ENCODE measurements at regions not wholly inside any gene's neighbourhood (a gene's known extent, or its start where the extent isn't known, plus 50 kb on each side); places are given as distances from the start of the nearest gene placed in this dataset.
A peak's percentile ranks its signal among the peaks of the same experiment; 100 is the strongest.

DNA sequence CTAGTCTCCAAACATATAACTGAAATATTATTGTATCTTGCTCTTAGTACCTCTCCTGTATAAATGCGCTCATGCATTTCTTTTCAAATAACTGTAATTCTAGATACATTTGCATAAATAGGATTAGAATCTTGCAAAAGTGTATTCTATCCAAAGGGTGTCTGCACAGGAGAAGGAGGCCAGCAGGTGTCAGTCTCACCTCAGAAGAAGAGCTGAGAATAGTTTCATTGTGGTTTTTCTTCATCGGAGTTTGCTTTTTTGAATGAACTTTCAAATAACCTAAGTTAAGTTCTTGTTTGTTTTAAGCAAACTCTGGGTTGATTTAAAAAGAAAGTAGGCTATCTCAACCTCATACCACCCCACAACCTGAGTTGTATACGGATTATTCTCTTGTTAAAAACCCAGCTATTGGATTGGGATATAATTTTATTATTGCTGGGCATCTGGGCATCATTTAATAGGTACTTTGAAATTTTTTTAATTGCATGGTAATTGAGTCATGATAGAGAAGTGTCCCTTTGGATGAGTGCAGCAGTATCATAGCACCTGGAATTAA is 125.0 kb upstream of the MLIP start:
- ChIA-PET CTCF (interaction anchor here (0.7 to 4.1 kb wide), 33 partner anchors 9 to 1260 kb away, joined by 3 to 26 read pairs (median 4); no protein-coding TSS in a partner anchor), POLR2A (no interaction called here)
- ATAC-seq (peak in 1 of 2 experiments; percentile 68; a peak in 3 of 6 replicates), FAIRE-seq (no peak), DNase-seq (ENCODE audit: low read depth in 1 of 2, low spot score in 1 of 2) (peak; percentile 10 to 39)
- TF ChIP-seq HDAC2 (IDR thresholded peaks at IDR 0.05) (no peak), RAD21 (conservative IDR thresholded peaks at IDR 0.05 in 1 of 2, IDR thresholded peaks at IDR 0.05 in 1 of 2) (peak; percentile 83 to 84), CHD2 (IDR thresholded peaks at IDR 0.05; ENCODE audit: low read length, partially characterized antibody) (no peak), SMC3 (IDR thresholded peaks at IDR 0.05) (peak; percentile 72)
- TF ChIP-seq, protein P1, sequence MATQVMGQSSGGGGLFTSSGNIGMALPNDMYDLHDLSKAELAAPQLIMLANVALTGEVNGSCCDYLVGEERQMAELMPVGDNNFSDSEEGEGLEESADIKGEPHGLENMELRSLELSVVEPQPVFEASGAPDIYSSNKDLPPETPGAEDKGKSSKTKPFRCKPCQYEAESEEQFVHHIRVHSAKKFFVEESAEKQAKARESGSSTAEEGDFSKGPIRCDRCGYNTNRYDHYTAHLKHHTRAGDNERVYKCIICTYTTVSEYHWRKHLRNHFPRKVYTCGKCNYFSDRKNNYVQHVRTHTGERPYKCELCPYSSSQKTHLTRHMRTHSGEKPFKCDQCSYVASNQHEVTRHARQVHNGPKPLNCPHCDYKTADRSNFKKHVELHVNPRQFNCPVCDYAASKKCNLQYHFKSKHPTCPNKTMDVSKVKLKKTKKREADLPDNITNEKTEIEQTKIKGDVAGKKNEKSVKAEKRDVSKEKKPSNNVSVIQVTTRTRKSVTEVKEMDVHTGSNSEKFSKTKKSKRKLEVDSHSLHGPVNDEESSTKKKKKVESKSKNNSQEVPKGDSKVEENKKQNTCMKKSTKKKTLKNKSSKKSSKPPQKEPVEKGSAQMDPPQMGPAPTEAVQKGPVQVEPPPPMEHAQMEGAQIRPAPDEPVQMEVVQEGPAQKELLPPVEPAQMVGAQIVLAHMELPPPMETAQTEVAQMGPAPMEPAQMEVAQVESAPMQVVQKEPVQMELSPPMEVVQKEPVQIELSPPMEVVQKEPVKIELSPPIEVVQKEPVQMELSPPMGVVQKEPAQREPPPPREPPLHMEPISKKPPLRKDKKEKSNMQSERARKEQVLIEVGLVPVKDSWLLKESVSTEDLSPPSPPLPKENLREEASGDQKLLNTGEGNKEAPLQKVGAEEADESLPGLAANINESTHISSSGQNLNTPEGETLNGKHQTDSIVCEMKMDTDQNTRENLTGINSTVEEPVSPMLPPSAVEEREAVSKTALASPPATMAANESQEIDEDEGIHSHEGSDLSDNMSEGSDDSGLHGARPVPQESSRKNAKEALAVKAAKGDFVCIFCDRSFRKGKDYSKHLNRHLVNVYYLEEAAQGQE (IDR thresholded peaks at IDR 0.05), result no peak
- TF ChIP-seq, protein P2, sequence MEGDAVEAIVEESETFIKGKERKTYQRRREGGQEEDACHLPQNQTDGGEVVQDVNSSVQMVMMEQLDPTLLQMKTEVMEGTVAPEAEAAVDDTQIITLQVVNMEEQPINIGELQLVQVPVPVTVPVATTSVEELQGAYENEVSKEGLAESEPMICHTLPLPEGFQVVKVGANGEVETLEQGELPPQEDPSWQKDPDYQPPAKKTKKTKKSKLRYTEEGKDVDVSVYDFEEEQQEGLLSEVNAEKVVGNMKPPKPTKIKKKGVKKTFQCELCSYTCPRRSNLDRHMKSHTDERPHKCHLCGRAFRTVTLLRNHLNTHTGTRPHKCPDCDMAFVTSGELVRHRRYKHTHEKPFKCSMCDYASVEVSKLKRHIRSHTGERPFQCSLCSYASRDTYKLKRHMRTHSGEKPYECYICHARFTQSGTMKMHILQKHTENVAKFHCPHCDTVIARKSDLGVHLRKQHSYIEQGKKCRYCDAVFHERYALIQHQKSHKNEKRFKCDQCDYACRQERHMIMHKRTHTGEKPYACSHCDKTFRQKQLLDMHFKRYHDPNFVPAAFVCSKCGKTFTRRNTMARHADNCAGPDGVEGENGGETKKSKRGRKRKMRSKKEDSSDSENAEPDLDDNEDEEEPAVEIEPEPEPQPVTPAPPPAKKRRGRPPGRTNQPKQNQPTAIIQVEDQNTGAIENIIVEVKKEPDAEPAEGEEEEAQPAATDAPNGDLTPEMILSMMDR (IDR thresholded peaks at IDR 0.05), result peak; percentile 83
- WGBS (ENCODE audit: missing lambda C conversion rate), result 16% methylated on average over 3 of the region's 3 CpGs
- no peak overlapping the region for H3K27ac ChIP-seq
- H3K4me1 ChIP-seq, result peaks cover 26% of the 10 kb centered on the region
- no peaks in the 10 kb centered on the region for H3K9me3 ChIP-seq
- H3K4me2 ChIP-seq, result no peak overlapping the region
- no peak overlapping the region for H3K4me3 ChIP-seq

DNA sequence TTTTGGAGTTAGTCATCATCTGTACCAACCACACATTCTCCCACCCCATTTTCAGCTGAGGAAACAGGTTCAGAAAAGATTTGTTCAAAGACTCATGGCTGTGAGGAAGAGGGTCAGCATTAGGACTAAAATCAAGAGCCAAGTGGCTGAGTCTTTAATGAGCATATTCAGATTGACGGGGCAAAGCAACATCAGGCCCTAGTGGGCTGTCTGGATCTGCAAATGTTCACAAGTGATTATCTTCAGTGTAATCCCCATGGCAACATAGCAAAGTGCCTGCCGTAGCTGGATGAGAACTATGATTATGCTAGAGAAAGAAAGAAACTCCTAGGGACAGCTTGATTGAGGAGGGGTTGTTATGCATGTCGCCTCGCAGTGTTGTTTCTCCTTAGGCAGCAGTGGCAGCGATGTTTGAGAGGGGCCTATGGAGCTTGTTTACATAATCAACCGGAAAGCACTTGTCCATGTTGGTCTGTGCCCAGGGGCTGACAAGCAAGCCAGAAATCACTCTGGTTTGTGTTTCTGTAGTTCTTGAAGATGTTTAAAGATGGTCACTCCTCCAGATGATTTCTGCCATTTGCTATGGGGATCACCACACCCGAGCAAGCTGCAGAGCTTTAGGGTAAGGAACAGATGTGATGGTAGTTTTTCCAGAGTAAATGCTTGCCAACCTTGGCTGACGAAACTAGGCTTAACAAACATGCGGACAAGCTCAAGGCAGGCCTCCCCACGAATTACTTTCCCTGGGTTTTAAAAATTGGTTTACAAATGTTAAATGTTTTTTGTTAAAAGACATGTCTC is 124.3 kb upstream of the MLIP start:
- POLR2A ChIA-PET, result no interaction called here
- 78% methylated on average over 10 of the region's 10 CpGs for WGBS (ENCODE audit: missing lambda C conversion rate)

DNA sequence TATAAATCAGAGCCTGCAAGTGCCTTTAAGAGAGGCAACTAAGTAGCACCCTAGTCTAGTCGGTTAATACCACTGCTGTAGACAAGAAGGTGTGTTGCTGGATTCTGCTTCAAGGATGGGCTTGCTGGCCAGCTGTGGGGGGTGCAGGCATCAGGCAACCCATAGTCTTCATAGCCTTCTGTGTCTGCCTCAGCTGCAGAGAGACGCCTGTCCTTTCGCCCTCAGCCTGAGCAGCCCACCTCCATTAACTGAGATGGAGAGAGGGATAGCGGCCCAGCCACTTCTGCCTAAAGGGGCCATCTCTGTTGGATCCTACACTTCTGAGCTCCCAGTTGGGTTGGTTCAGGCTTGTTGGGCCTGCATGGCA is 123.7 kb upstream of the MLIP start:
- Histone ChIP-seq H3K4me1 (peaks cover 26% of the 10 kb centered on the region), H3K4me2 (no peak overlapping the region), H3K9me3 (no peaks in the 10 kb centered on the region), H3K27ac (no peak overlapping the region), H3K4me3 (no peak overlapping the region)
- WGBS (ENCODE audit: missing lambda C conversion rate), result 82% methylated on average over 4 of the region's 4 CpGs
- TF ChIP-seq PHF8 (IDR thresholded peaks at IDR 0.05; ENCODE audit: borderline replicate concordance, low read depth) (no peak), KDM5A (IDR thresholded peaks at IDR 0.05) (no peak), NFE2L2 (conservative IDR thresholded peaks at IDR 0.05; ENCODE audit: low read length) (no peak), RARB (CRISPR knock-in tag; IDR thresholded peaks at IDR 0.05) (no peak), RFX5 (IDR thresholded peaks at IDR 0.05) (no peak), TFCP2L1 (CRISPR knock-in tag; IDR thresholded peaks at IDR 0.05) (no peak), HOXA7 (CRISPR knock-in tag; IDR thresholded peaks at IDR 0.05) (no peak), POLR2AphosphoS2 (conservative IDR thresholded peaks at IDR 0.05; ENCODE audit: low read length) (no peak), JUN (IDR thresholded peaks at IDR 0.05) (no peak), MYC (IDR thresholded peaks at IDR 0.05; ENCODE audit: borderline replicate concordance, low read length) (no peak)
- TF ChIP-seq, protein P3, sequence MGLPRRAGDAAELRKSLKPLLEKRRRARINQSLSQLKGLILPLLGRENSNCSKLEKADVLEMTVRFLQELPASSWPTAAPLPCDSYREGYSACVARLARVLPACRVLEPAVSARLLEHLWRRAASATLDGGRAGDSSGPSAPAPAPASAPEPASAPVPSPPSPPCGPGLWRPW (IDR thresholded peaks at IDR 0.05), result no peak
- TF ChIP-seq, protein P4, sequence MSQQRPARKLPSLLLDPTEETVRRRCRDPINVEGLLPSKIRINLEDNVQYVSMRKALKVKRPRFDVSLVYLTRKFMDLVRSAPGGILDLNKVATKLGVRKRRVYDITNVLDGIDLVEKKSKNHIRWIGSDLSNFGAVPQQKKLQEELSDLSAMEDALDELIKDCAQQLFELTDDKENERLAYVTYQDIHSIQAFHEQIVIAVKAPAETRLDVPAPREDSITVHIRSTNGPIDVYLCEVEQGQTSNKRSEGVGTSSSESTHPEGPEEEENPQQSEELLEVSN (IDR thresholded peaks at IDR 0.05; ENCODE audit: borderline replicate concordance, low read depth), result no peak
- TF ChIP-seq, protein P5, sequence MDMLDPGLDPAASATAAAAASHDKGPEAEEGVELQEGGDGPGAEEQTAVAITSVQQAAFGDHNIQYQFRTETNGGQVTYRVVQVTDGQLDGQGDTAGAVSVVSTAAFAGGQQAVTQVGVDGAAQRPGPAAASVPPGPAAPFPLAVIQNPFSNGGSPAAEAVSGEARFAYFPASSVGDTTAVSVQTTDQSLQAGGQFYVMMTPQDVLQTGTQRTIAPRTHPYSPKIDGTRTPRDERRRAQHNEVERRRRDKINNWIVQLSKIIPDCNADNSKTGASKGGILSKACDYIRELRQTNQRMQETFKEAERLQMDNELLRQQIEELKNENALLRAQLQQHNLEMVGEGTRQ (IDR thresholded peaks at IDR 0.05), result no peak
- ChIA-PET POLR2A (no interaction called here), CTCF (interaction anchor here (0.9 to 4.1 kb wide), 8 partner anchors 11 to 1289 kb away, joined by 3 to 26 read pairs (median 5); no protein-coding TSS in a partner anchor)
- FAIRE-seq (no peak), ATAC-seq (no peak), DNase-seq (ENCODE audit: low read depth in 1 of 2, low spot score in 1 of 2) (no peak)

More for the DNA sequence above, 124.3 kb upstream of the MLIP start:
- Histone ChIP-seq H3K27ac (peak overlapping the region in 1 of 2 experiments; percentile 39; a peak in 1 of 6 replicates), H3K4me3 (no peak overlapping the region), H3K4me1 (peaks cover 26% of the 10 kb centered on the region), H3K9me3 (no peaks in the 10 kb centered on the region), H3K4me2 (no peak overlapping the region)
- ATAC-seq (no peak), FAIRE-seq (no peak), DNase-seq (ENCODE audit: low read depth in 1 of 2, low spot score in 1 of 2) (no peak)
- TF ChIP-seq RFX5 (IDR thresholded peaks at IDR 0.05) (no peak), TP53 (CRISPR knock-in tag; IDR thresholded peaks at IDR 0.05) (no peak), ZFP36 (IDR thresholded peaks at IDR 0.05; ENCODE audit: borderline replicate concordance, partially characterized antibody) (no peak)
- TF ChIP-seq, protein P3 (IDR thresholded peaks at IDR 0.05), result no peak
- CTCF ChIA-PET, result interaction anchor here (0.7 to 4.1 kb wide), 30 partner anchors 8 to 1290 kb away, joined by 3 to 26 read pairs (median 4); no protein-coding TSS in a partner anchor
